Adrenal gland (tissue), 9 donors: ENCODE measurements at regions not wholly inside any gene's neighbourhood (a gene's known extent, or its start where the extent isn't known, plus 50 kb on each side); places are given as distances from the start of the nearest gene placed in this dataset.

ENCODE experiments used
- DNase-seq, 7 donors: peaks; one replicate each; pipeline ENCODE4 v3.0.0-alpha.2; 2019 to 2020
- H3K27ac ChIP-seq, 5 donors: fragments of 200-600 bp; sonication (generic) in 4 of 5; 1 replicate in 3 of 5; 2 replicates in 2 of 5; pipeline versions ENCODE4 v1.5.1 to v1.8.0; 2016 to 2020; ENCODE audit warnings: mild to moderate bottlenecking in 1 of 5
- H3K27me3 ChIP-seq: fragments of 200-600 bp; 2 replicates; pipeline ENCODE4 v1.8.0; 2021
- H3K36me3 ChIP-seq, 2 donors: fragments of 200-600 bp; replicated peaks in 1 of 2; 1 replicate in 1 of 2; 2 replicates in 1 of 2; pipeline versions ENCODE4 v1.5.1 to v1.8.0; 2018 to 2022
- H3K4me1 ChIP-seq, 2 donors: fragments of 200-600 bp; replicated peaks in 1 of 2; 1 replicate in 1 of 2; 2 replicates in 1 of 2; pipeline versions ENCODE4 v1.5.1 to v1.8.0; 2018 to 2021
- H3K4me3 ChIP-seq, 4 donors: fragments of 200-600 bp; sonication (generic) in 3 of 4; one replicate each; pipeline ENCODE4 v1.5.1; 2016 to 2018
- H3K9me3 ChIP-seq, 3 donors: fragments of 200-600 bp; sonication (generic) in 1 of 3; replicated peaks in 1 of 3; 1 replicate in 2 of 3; 2 replicates in 1 of 3; pipeline versions ENCODE4 v1.5.1 to v1.8.0; 2016 to 2021
- CTCF ChIP-seq, 6 experiments: fragments of 450-650 bp in 4 of 6; fragments of 200-600 bp in 2 of 6; sonication (generic) in 1 of 6; IDR thresholded peaks; 1 replicate in 5 of 6; 2 replicates in 1 of 6; pipeline versions ENCODE4 v1.5.1 to v1.8.0; 2016 to 2021; ENCODE audit warnings: antibody characterized with exemption in 6 of 6, mild to moderate bottlenecking in 2 of 6, moderate library complexity in 1 of 6
- POLR2A ChIP-seq, 2 donors: fragments of 450-650 bp; IDR thresholded peaks; one replicate each; pipeline ENCODE4 v1.6.1; 2017; ENCODE audit warnings: antibody characterized with exemption in 2 of 2, mild to moderate bottlenecking in 2 of 2, moderate library complexity in 1 of 2
- WGBS, 4 donors: extraction: QIAGEN DNeasy Blood & Tissue Kit in 2 of 4; methylation state at CpG; one replicate each; pipeline versions ENCODE4 v1.1.5 to v1.1.7; 2013 to 2017; 5-methylcytosine and 5-hydroxymethylcytosine counted together
- intact Hi-C, 2 donors: fragments of 100-400 bp; cut with DNase I; formaldehyde crosslinking; loops; one replicate each; pipeline versions ENCODE4 v1.14.1 to v1.15.0; 2022 to 2023
- donor health status: healthy with polysubstance abuse.
- donor health status: Bipolar disorder and iron deficiency.
- donor health status: DM: yes; HTN: yes; CAD: no.
- donor health status: DM: no; HTN: no; CAD: no.
- donor health status: DM: no; HTN: no; CAD: no.

- Histone ChIP-seq H3K27me3 (no peaks in the 10 kb centered on the region), H3K36me3 (no peaks in the 10 kb centered on the region), H3K4me1 (no peaks in the 10 kb centered on the region), H3K9me3 (no peaks in the 10 kb centered on the region), H3K4me3 (no peak overlapping the region), H3K27ac (no peak overlapping the region)
- WGBS, 4 donors, result 65 to 84% (median 77%) methylated on average over 5 of the region's 5 CpGs
- DNase-seq, result no peak
- TF ChIP-seq CTCF (IDR thresholded peaks at IDR 0.05) (no peak), POLR2A (IDR thresholded peaks at IDR 0.05) (no peak)
- intact Hi-C loops, result no loop called here
Measured at GRCh38 chr17:71412803-71413202, 708.0 kb upstream of the SOX9 start.

DNA sequence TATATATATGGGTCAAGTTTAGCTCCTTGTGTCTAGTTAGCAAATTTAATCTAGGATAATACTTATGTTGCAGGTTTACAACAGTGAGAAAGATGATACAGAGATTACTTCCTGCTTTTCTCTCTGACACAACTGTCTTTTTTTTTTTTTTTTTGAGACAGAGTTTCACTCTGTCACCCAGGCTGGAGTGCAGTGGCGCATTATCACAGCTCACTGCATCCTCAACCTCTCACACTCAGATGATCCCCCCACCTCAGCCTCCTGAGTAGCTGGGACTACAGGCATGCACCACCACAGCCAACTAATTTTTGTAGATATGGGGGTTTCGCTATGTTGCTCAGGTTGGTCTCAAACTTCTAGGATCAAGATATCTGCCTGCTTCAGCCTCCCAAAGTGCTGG lies 706.9 kb upstream of the SOX9 start:
- TF ChIP-seq CTCF (IDR thresholded peaks at IDR 0.05) (no peak), POLR2A (IDR thresholded peaks at IDR 0.05) (no peak)
- no peaks in the 10 kb centered on the region for H3K36me3 ChIP-seq
- no peak overlapping the region for H3K4me3 ChIP-seq
- H3K27ac ChIP-seq, result no peak overlapping the region
- DNase-seq, result no peak
- H3K27me3 ChIP-seq, result no peaks in the 10 kb centered on the region
- 75 to 88% (median 79%) methylated on average over 2 of the region's 2 CpGs for WGBS, 4 donors
- no peaks in the 10 kb centered on the region for H3K9me3 ChIP-seq
- no peaks in the 10 kb centered on the region for H3K4me1 ChIP-seq
- intact Hi-C loops, result no loop called here

DNA sequence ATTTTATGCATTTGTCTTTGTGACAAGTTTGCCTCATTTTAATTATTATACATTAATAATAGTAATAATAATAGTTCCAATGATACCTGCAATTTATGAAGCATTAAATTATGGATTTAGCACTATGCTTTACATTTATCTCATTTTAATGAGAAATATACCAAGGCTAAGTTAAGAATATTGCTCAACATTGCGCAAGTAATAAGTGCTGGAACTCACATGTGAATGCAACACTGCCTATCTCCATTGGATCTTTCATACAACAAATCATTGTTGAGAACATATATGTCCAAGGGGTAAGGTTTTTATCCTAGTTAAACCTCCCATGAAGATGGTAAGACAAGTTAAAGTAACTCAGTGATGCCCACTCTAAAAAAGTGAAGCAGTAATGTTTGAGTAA lies 703.7 kb upstream of the SOX9 start:
- no peaks in the 10 kb centered on the region for H3K9me3 ChIP-seq
- H3K4me3 ChIP-seq, result no peak overlapping the region
- H3K27me3 ChIP-seq, result no peaks in the 10 kb centered on the region
- TF ChIP-seq CTCF (IDR thresholded peaks at IDR 0.05) (no peak), POLR2A (IDR thresholded peaks at IDR 0.05) (no peak)
- DNase-seq, result no peak
- no peak overlapping the region for H3K27ac ChIP-seq
- intact Hi-C loops, result no loop called here
- WGBS, 4 donors, result 85 to 100% (median 87%) methylated on average over 1 of the region's 1 CpG
- no peaks in the 10 kb centered on the region for H3K4me1 ChIP-seq
- H3K36me3 ChIP-seq, result no peaks in the 10 kb centered on the region

DNA sequence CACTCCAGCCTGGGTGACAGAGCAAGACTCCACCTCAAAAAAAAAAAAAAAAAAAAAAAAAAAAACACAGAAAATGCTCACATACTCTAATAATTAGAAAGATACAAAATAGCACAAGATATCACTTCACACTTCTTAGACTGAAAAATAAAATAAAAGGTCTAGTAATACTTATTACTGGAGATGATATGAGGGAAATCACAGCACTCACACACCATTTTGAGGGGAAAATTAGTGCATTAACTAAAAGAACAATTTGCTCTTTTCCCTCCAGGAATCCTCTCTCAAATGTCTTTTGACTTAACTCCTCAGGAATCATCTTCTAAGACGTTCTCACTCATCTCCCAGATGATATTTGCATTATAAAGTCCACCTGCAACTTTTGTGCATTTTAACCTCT lies 697.9 kb upstream of the SOX9 start:
- 58 to 74% (median 63%) methylated on average over 1 of the region's 1 CpG for WGBS, 4 donors
- Histone ChIP-seq H3K4me3 (no peak overlapping the region), H3K36me3 (no peaks in the 10 kb centered on the region), H3K4me1 (no peaks in the 10 kb centered on the region), H3K27ac (no peak overlapping the region), H3K9me3 (no peaks in the 10 kb centered on the region), H3K27me3 (no peaks in the 10 kb centered on the region)
- no peak for DNase-seq
- no peak for TF ChIP-seq POLR2A (IDR thresholded peaks at IDR 0.05)
- no peak for TF ChIP-seq CTCF (IDR thresholded peaks at IDR 0.05)
- intact Hi-C loops, result no loop called here
